Spleen (tissue), 7 donors: ENCODE measurements at regions not wholly inside any gene's neighbourhood (a gene's known extent, or its start where the extent isn't known, plus 50 kb on each side); places are given as distances from the start of the nearest gene placed in this dataset.

Source experiments
- POLR2AphosphoS5 ChIP-seq, 3 donors: sonication (generic); formaldehyde crosslinking; IDR thresholded peaks; one replicate each; pipeline ENCODE4 v1.5.1; 2017; ENCODE audit warnings: antibody characterized with exemption in 3 of 3
- TF ChIP-seq, protein P1 (sequence below), 11 experiments: fragments of 200-600 bp in 7 of 11; fragments of 450-650 bp in 4 of 11; sonication (generic) in 4 of 11; IDR thresholded peaks in 8 of 11; conservative IDR thresholded peaks in 3 of 11; 1 replicate in 7 of 11; 2 replicates in 4 of 11; pipeline versions ENCODE4 v1.4.0 to v1.8.0; 2016 to 2021; ENCODE audit warnings: antibody characterized with exemption in 11 of 11, inconsistent platforms in 4 of 11, mild to moderate bottlenecking in 1 of 11
- donor health status: DM: no; HTN: no; CAD: no; lungs with moderate emphysema.
- donor health status: DM: no; HTN: no; CAD: no.
- donor health status: DM: no; HTN: no; CAD: no.

DNA sequence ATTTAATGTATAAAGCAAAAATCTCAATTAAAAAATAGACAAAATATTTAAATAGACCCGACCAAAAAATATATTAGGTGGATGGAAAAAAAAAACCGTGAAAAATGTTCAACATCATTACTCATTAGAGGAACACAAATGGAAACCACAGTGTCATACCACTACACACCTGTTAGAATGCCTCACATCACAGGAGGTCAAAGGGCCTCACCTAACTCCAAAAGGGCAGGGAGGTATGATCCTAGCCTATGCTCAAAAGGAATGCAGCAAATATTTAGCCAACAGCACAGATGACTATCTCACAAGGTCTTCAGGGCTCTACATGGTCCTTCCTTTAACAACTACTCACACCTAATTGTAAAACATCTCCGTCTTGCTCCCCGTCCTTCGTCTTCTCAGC lies 185.5 kb upstream of the SETBP1 start:
- TF ChIP-seq, protein P1, sequence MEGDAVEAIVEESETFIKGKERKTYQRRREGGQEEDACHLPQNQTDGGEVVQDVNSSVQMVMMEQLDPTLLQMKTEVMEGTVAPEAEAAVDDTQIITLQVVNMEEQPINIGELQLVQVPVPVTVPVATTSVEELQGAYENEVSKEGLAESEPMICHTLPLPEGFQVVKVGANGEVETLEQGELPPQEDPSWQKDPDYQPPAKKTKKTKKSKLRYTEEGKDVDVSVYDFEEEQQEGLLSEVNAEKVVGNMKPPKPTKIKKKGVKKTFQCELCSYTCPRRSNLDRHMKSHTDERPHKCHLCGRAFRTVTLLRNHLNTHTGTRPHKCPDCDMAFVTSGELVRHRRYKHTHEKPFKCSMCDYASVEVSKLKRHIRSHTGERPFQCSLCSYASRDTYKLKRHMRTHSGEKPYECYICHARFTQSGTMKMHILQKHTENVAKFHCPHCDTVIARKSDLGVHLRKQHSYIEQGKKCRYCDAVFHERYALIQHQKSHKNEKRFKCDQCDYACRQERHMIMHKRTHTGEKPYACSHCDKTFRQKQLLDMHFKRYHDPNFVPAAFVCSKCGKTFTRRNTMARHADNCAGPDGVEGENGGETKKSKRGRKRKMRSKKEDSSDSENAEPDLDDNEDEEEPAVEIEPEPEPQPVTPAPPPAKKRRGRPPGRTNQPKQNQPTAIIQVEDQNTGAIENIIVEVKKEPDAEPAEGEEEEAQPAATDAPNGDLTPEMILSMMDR (IDR thresholded peaks at IDR 0.05 in 8 of 11, conservative IDR thresholded peaks at IDR 0.05 in 3 of 11) = no peak
- TF ChIP-seq POLR2AphosphoS5 (IDR thresholded peaks at IDR 0.05) = no peak
